IPS-15b (cell line): ENCODE measurements at regions not wholly inside any gene's neighbourhood (a gene's known extent, or its start where the extent isn't known, plus 50 kb on each side); places are given as distances from the start of the nearest gene placed in this dataset.

ENCODE experiments used
- H3K27me3 ChIP-seq: one replicate; pipeline ENCODE4 v1.6.1; 2013; ENCODE audit warnings: low read length; ENCODE audit not compliant: control insufficient read depth, insufficient read depth
- H3K36me3 ChIP-seq: one replicate; pipeline ENCODE4 v1.6.1; 2013; ENCODE audit warnings: low read length; ENCODE audit not compliant: control insufficient read depth, insufficient read depth
- H3K4me1 ChIP-seq: one replicate; pipeline ENCODE4 v1.6.1; 2013; ENCODE audit warnings: mild to moderate bottlenecking, low read length; ENCODE audit not compliant: control insufficient read depth, insufficient read depth
- H3K4me3 ChIP-seq: one replicate; pipeline ENCODE4 v1.5.1; 2013; ENCODE audit warnings: low read depth, low read length
- H3K9ac ChIP-seq: one replicate; pipeline ENCODE4 v1.6.1; 2013; ENCODE audit warnings: low read depth, mild to moderate bottlenecking, low read length
- H3K9me3 ChIP-seq: one replicate; pipeline ENCODE4 v1.6.1; 2013; ENCODE audit warnings: mild to moderate bottlenecking, low read length; ENCODE audit not compliant: control insufficient read depth, insufficient read depth

DNA sequence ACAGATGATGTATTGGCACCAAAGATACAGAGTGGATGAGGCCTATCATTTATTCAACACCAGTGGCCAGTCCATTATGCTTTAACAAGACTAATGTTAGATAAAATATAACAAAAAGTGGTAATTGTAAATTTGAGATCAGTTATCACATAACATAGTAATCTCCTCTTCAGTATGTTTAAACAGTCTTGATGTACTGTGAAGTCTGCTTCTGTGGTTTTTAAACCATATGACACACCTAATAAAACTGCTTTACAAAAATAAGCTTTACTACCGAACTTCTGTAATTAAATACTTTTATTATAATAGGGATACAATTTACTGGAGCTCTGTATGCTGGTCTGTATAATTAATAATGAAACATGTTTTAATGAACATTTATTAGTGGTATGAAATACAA is 2156.1 kb upstream of the CELF4 start:
- Histone ChIP-seq H3K4me3 (no peak overlapping the region), H3K27me3 (no peaks in the 10 kb centered on the region), H3K4me1 (no peaks in the 10 kb centered on the region), H3K36me3 (no peaks in the 10 kb centered on the region), H3K9me3 (no peaks in the 10 kb centered on the region), H3K9ac (no peak overlapping the region)

DNA sequence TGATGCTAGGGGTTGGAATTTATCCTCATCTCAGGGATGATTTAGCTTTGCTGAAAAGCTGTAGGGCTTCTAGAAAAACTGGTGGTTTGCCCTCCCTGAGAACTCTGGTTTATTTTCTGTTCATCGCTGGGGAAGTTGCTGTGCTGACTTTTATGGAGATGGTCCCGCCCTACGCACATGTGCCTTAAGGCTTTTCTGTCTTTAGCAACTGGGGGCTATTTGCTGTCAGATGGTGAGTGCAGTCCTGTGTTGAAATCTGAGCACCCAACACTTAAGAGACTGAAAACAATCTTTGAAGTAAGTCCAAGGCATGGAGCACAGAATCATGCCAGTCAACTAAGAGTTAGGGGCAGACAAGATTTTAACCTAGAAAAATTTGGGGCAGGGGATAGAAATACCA is 2148.4 kb upstream of the CELF4 start:
- Histone ChIP-seq H3K4me1 (no peaks in the 10 kb centered on the region), H3K9ac (no peak overlapping the region), H3K9me3 (no peaks in the 10 kb centered on the region), H3K4me3 (no peak overlapping the region), H3K27me3 (no peaks in the 10 kb centered on the region), H3K36me3 (no peaks in the 10 kb centered on the region)

DNA sequence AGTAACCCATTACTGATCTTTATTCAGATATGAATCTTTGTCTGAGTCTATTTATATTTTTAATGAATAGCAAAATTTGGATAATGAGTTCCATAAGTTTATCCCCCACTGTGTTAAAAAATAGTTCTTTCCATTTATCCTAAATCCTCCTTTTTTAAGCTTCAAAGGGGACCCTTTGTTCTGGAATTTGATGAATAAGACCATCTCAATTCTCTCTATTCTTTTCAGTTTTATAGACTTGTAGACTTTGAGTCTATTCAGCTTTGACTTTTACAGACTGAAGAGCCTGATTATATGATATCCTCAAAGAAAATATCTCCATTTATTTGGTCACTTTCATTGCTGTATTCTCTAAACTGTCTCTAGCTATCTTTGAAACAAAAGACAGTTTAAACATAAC is 2146.1 kb upstream of the CELF4 start:
- Histone ChIP-seq H3K9ac (no peak overlapping the region), H3K27me3 (no peaks in the 10 kb centered on the region), H3K36me3 (no peaks in the 10 kb centered on the region), H3K9me3 (no peaks in the 10 kb centered on the region), H3K4me1 (no peaks in the 10 kb centered on the region), H3K4me3 (no peak overlapping the region)

DNA sequence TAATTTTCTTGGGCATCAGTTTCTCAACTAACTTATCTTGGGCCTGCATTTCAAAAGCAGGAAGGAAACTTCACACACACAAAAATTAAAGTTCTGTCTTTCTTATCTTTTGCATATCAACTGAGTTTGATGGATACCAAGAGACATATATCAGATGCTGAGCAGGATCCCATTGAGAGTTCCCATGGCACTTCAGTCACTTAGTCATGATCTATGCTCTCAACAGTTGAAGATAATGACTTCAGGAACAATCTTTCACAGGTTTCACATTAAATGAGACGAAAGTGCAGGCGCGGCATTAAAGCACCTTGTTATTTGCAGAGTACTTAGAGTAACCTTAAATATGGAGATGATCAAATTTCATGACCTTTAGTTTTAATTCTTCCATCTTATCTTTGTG is 2139.8 kb upstream of the CELF4 start:
- Histone ChIP-seq H3K9ac (no peak overlapping the region), H3K27me3 (no peaks in the 10 kb centered on the region), H3K4me3 (no peak overlapping the region), H3K4me1 (no peaks in the 10 kb centered on the region), H3K9me3 (no peaks in the 10 kb centered on the region), H3K36me3 (no peaks in the 10 kb centered on the region)

DNA sequence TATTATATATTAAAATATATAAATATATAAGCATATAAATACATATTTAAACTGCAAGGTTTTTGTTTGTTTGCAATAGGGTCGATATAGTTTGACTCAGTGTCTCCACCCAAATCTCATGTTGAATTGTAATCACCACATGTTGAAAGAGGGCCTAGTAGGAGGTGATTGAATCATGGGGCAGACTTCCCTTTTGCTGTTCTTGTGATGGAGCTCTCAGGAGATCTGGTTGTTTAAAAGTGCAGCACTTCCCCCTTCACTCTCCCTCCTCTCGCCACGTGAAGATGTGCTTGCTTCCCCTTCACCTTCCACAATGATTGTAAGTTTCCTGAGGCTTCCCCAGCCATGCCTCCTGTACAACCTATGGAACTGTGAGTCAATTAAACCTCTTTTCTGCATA is 2137.3 kb upstream of the CELF4 start:
- Histone ChIP-seq H3K36me3 (no peaks in the 10 kb centered on the region), H3K4me1 (no peaks in the 10 kb centered on the region), H3K9ac (no peak overlapping the region), H3K4me3 (no peak overlapping the region), H3K9me3 (no peaks in the 10 kb centered on the region), H3K27me3 (no peaks in the 10 kb centered on the region)

DNA sequence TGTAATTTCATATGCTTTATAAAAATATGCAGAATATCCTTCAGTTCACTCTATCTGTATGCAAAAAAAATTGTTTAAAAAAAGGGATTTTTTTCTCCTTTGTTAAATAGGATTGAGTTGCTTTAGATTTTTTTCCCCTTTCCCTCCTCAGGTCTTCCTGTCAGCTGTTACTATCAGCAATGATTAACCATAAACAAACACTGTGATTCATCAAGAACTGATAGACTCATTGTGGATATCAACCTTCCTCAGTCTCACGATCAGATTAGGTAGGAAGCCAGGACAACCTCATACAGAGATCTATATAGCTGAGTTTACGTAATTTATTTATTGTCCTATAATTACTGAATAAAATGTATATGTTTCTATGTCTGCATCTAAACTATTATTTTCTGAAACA is 2136.2 kb upstream of the CELF4 start:
- H3K4me3 ChIP-seq, result no peak overlapping the region
- no peaks in the 10 kb centered on the region for H3K4me1 ChIP-seq
- H3K27me3 ChIP-seq, result no peaks in the 10 kb centered on the region
- no peaks in the 10 kb centered on the region for H3K9me3 ChIP-seq
- H3K36me3 ChIP-seq, result no peaks in the 10 kb centered on the region
- no peak overlapping the region for H3K9ac ChIP-seq

DNA sequence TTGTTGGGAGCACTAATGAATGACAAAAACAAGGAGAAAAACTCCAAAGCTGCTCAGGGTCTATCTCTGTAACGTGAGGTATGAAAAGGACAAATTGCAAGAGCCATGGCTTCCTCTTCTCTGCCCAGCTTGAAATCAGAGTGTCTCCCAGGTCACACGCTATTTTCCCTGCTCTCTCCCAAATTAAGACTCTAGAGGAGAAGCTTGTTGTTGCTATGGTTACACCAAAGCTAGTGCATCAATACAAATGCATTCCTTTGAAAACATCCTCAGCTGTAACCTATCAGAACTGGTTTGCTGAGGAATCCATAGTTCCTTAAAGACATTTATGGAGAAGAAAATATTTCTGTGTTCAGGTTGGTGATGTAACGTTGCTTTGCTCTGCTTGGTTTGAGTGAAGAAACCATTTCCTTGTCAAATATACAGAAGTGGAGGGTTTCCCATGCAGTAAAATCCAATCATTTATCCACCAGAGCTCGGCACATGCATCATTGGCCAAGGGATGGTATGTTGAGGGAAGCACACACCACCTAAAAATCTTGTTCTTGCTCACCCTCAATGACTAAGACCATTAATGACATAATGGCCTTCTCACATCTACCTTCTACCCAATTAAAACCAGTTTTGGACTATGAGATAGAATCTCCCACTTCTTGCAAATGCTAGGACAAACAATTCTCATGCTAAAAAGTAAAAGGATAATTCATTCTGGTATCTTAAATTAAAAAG is 2135.6 kb upstream of the CELF4 start:
- no peaks in the 10 kb centered on the region for H3K36me3 ChIP-seq
- H3K9ac ChIP-seq, result no peak overlapping the region
- H3K9me3 ChIP-seq, result no peaks in the 10 kb centered on the region
- H3K4me3 ChIP-seq, result no peak overlapping the region
- no peaks in the 10 kb centered on the region for H3K4me1 ChIP-seq
- no peaks in the 10 kb centered on the region for H3K27me3 ChIP-seq

DNA sequence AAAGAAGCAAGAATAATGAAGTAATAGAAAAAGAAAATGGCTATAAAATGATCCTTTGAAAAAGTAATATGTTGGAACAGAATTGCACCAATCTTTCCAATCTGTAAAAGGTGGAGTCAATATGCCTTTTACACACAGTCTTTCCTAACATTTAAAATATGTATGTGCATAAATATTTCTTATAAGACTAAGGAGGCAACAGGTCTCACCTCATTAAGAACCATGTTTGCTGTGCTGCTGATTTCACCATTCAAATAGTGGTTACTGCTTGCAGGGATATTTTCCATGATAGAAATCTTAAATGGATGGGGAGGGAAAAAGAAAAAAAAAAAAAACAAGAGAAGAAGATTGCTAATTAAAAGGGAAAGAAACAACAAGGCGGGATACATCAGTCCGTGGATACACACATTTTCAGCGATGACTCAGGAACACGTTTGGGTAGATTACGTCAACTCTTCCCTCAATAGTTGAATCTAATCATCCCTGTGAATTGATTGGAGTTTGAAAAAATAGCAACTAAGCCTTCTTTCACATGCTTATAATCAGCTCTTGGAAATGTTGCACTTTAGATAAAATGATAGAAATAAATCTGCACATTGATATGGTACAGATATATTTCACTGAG is 2133.9 kb upstream of the CELF4 start:
- no peaks in the 10 kb centered on the region for H3K9me3 ChIP-seq
- no peaks in the 10 kb centered on the region for H3K27me3 ChIP-seq
- H3K9ac ChIP-seq, result no peak overlapping the region
- no peaks in the 10 kb centered on the region for H3K36me3 ChIP-seq
- peaks cover 4% of the 10 kb centered on the region for H3K4me1 ChIP-seq
- H3K4me3 ChIP-seq, result no peak overlapping the region

DNA sequence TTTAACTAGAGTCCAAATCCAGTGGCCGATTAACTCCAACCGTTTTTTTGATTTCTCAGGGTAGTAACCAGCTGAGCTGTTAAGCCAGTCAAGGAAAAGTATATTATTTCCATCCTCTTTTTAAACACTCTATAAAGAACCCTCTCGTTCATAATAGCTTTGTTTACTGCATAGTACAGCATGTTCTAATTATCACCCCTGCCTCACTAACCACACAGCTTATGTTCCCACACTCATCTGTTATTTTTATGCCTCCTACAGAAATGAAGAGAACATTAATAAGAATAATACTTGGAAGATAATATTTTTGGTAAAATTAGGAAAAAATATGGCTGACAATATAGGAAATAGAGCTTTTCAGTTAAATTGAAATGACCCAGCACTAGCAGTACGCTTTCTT is 2132.8 kb upstream of the CELF4 start:
- Histone ChIP-seq H3K4me1 (peaks cover 8% of the 10 kb centered on the region), H3K27me3 (no peaks in the 10 kb centered on the region), H3K9me3 (no peaks in the 10 kb centered on the region), H3K4me3 (no peak overlapping the region), H3K36me3 (no peaks in the 10 kb centered on the region), H3K9ac (no peak overlapping the region)

DNA sequence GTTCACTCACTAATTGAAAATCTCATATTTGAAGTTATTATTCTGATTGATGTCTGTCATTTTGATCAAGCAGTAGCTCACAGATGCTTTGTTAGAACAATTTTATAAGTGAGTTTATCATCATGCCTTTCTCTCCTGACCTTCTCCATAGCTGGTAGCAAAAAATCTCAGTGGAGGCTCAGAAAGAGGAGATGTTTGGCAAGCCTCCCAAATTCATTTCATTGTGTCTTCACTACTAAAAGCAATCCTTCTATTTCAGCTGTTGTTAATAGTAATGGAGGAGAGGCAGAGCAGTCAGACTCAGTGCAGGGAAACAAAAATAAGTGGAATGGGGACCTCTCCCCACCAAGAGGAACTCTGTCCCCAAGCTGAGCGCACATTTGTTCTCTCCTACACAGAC is 2127.8 kb upstream of the CELF4 start:
- no peak overlapping the region for H3K4me3 ChIP-seq
- H3K36me3 ChIP-seq, result no peaks in the 10 kb centered on the region
- no peaks in the 10 kb centered on the region for H3K27me3 ChIP-seq
- no peak overlapping the region for H3K9ac ChIP-seq
- H3K9me3 ChIP-seq, result no peaks in the 10 kb centered on the region
- H3K4me1 ChIP-seq, result peaks cover 14% of the 10 kb centered on the region

DNA sequence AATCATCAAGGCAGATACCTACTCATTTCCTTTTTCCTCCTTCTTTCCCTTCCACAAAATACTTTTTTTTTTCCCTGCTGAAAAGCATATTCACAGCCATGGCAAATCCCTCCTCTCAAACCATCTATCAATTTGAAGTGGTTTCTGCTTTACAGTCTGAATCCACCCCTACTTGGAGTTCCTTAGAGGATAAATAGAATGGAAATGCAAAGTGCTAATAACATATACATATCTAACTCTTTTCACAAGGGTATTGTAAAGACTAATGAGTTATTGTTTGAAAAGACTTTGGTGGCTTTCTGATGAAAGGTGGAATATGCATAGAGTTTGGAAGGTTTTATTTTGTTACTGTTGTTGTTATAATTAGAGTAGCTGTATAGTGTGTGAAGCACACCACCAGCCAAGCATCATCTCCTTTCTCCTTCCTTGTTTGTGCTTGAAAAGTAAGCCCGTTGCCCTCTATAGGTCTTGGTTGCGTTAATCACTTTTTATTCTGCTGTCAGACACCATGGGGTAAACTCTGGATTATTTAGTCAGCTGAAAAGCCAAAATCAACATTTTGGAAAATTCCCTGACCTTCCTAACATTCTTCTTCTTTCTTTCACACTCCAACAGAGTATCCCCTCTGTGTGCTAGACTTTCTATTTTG is 2126.9 kb upstream of the CELF4 start:
- Histone ChIP-seq H3K27me3 (no peaks in the 10 kb centered on the region), H3K4me3 (peak overlapping the region; percentile 49), H3K9ac (no peak overlapping the region), H3K36me3 (no peaks in the 10 kb centered on the region), H3K4me1 (peaks cover 14% of the 10 kb centered on the region), H3K9me3 (no peaks in the 10 kb centered on the region)

DNA sequence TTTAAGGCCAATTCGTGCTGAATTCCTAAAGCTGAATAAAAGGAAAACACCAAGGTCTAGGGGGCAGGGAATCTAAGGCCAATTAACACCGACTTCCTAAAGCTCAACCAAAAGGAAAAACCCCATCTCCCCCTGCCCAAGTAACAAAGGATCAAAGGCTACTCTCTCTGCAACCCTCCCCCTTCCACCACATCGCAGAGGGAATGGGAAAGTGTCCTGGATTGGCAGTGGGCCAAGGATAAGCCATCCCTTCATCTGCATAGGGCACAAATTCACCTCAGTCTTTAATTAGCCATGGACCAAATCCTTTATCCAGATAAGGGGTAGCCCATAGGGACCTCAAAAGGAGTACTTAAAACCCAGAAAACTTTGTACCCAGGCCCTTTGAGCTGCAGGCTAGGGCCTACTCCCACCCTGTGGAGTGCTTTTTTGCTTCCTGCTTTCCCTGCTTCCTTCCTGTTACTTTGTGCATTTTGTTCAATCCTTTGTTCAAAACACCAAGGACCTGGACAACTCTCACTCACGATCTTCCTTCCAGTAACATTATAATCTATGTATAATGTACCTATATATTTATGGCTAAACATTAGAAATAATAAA is 2119.8 kb upstream of the CELF4 start:
- H3K4me1 ChIP-seq, result peaks cover 5% of the 10 kb centered on the region
- no peaks in the 10 kb centered on the region for H3K27me3 ChIP-seq
- no peak overlapping the region for H3K9ac ChIP-seq
- H3K4me3 ChIP-seq, result no peak overlapping the region
- no peaks in the 10 kb centered on the region for H3K9me3 ChIP-seq
- H3K36me3 ChIP-seq, result no peaks in the 10 kb centered on the region
